ENCODE measurements at regions not wholly inside any gene's neighbourhood (a gene's known extent, or its start where the extent isn't known, plus 50 kb on each side); places are given as distances from the start of the nearest gene placed in this dataset.

- Histone ChIP-seq H3K4me1 (ENCODE audit: control insufficient read depth in 5 of 5, insufficient read depth in 5 of 5, low read length in 5 of 5) (peaks cover 0 to 6% (median 0%) of the 10 kb centered on the region in 5 donors), H3K27me3 (ENCODE audit: control insufficient read depth in 3 of 3, insufficient read depth in 3 of 3, low read length in 2 of 3) (no peaks in the 10 kb centered on the region), H3K36me3 (ENCODE audit: control insufficient read depth in 4 of 4, insufficient read depth in 4 of 4, low read length in 4 of 4) (no peaks in the 10 kb centered on the region), H3K27ac (ENCODE audit: low read depth in 1 of 2, low read length in 1 of 2) (no peak overlapping the region), H3K4me3 (no peak overlapping the region), H3K9me3 (ENCODE audit: control insufficient read depth in 4 of 4, insufficient read depth in 3 of 4, low read length in 3 of 4) (no peaks in the 10 kb centered on the region), H3K9ac (ENCODE audit: insufficient read depth in 1 of 2, low read length in 2 of 2) (no peak overlapping the region)
- ATAC-seq (ENCODE audit: insufficient read depth, low FRiP score) (peak; percentile 63), DNase-seq (peak; percentile 65 to 74 (median 73))
- TF ChIP-seq CTCF (IDR thresholded peaks at IDR 0.05; ENCODE audit: control extremely low read depth, extremely low read depth) = no peak
- 45 to 48% methylated on average over 14 of the region's 14 CpGs for WGBS, 2 donors
Observed at GRCh38 chr6:40894962-40895799, 143.8 kb downstream of the UNC5CL start.

- H3K9me3 ChIP-seq (ENCODE audit: control insufficient read depth in 4 of 4, insufficient read depth in 3 of 4, low read length in 3 of 4) = no peaks in the 10 kb centered on the region
- peaks cover 0 to 8% (median 0%) of the 10 kb centered on the region in 5 donors for H3K4me1 ChIP-seq (ENCODE audit: control insufficient read depth in 5 of 5, insufficient read depth in 5 of 5, low read length in 5 of 5)
- H3K4me3 ChIP-seq = no peak overlapping the region
- TF ChIP-seq CTCF (IDR thresholded peaks at IDR 0.05; ENCODE audit: control extremely low read depth, extremely low read depth) = no peak
- H3K27ac ChIP-seq (ENCODE audit: low read depth in 1 of 2, low read length in 1 of 2) = no peak overlapping the region
- H3K9ac ChIP-seq (ENCODE audit: insufficient read depth in 1 of 2, low read length in 2 of 2) = no peak overlapping the region
- DNase-seq (no peak), ATAC-seq (ENCODE audit: insufficient read depth, low FRiP score) (no peak)
- 88 to 93% methylated on average over 7 of the region's 7 CpGs for WGBS, 2 donors
- no peaks in the 10 kb centered on the region for H3K36me3 ChIP-seq (ENCODE audit: control insufficient read depth in 4 of 4, insufficient read depth in 4 of 4, low read length in 4 of 4)
- H3K27me3 ChIP-seq (ENCODE audit: control insufficient read depth in 3 of 3, insufficient read depth in 3 of 3, low read length in 2 of 3) = no peaks in the 10 kb centered on the region
Observed at GRCh38 chr6:40893021-40893420, 146.0 kb downstream of the UNC5CL start.

- 96 to 97% methylated on average over 8 of the region's 8 CpGs for WGBS, 2 donors
- Histone ChIP-seq H3K36me3 (ENCODE audit: control insufficient read depth in 4 of 4, insufficient read depth in 4 of 4, low read length in 4 of 4) (no peaks in the 10 kb centered on the region), H3K4me1 (ENCODE audit: control insufficient read depth in 5 of 5, insufficient read depth in 5 of 5, low read length in 5 of 5) (peaks cover 0 to 12% (median 0%) of the 10 kb centered on the region in 5 donors), H3K9ac (ENCODE audit: insufficient read depth in 1 of 2, low read length in 2 of 2) (no peak overlapping the region), H3K27me3 (ENCODE audit: control insufficient read depth in 3 of 3, insufficient read depth in 3 of 3, low read length in 2 of 3) (no peaks in the 10 kb centered on the region), H3K4me3 (no peak overlapping the region), H3K27ac (ENCODE audit: low read depth in 1 of 2, low read length in 1 of 2) (no peak overlapping the region), H3K9me3 (ENCODE audit: control insufficient read depth in 4 of 4, insufficient read depth in 3 of 4, low read length in 3 of 4) (no peaks in the 10 kb centered on the region)
- DNase-seq = no peak
- no peak for TF ChIP-seq CTCF (IDR thresholded peaks at IDR 0.05; ENCODE audit: control extremely low read depth, extremely low read depth)
- ATAC-seq (ENCODE audit: insufficient read depth, low FRiP score) = no peak
Observed at GRCh38 chr6:40892223-40892622, 146.8 kb downstream of the UNC5CL start.
